ENCODE measurements at regions not wholly inside any gene's neighbourhood (a gene's known extent, or its start where the extent isn't known, plus 50 kb on each side); places are given as distances from the start of the nearest gene placed in this dataset.

DNA sequence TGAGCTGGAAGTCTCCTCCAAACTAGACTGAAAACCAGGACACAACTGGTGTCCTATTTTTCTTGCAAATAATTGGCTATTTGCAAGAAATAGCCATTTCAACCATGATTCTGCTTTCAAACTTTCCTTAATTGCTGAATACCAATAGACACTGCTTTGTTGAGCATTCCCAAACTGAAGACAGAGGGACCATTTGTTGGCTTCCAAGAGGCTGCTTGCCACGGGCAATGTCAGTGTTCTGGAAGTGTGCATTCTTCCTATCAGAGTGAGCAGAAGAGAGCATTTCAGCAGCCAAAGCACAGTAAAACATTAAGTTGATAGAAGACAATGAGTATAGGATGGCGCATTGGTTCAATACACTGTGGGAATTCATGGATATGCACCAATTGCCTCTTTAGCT is 360.5 kb upstream of the RGPD4 start:
- intact Hi-C loops (cut with DNase I; ENCODE audit: low total_unique reads) = no loop called here
- DNase-seq (no peak), ATAC-seq (no peak)
- no peaks in the 10 kb centered on the region for H3K4me1 ChIP-seq
- no peak for TF ChIP-seq POLR2A (IDR thresholded peaks at IDR 0.05)
- TF ChIP-seq, protein P1, sequence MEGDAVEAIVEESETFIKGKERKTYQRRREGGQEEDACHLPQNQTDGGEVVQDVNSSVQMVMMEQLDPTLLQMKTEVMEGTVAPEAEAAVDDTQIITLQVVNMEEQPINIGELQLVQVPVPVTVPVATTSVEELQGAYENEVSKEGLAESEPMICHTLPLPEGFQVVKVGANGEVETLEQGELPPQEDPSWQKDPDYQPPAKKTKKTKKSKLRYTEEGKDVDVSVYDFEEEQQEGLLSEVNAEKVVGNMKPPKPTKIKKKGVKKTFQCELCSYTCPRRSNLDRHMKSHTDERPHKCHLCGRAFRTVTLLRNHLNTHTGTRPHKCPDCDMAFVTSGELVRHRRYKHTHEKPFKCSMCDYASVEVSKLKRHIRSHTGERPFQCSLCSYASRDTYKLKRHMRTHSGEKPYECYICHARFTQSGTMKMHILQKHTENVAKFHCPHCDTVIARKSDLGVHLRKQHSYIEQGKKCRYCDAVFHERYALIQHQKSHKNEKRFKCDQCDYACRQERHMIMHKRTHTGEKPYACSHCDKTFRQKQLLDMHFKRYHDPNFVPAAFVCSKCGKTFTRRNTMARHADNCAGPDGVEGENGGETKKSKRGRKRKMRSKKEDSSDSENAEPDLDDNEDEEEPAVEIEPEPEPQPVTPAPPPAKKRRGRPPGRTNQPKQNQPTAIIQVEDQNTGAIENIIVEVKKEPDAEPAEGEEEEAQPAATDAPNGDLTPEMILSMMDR (IDR thresholded peaks at IDR 0.05 in 4 of 5, conservative IDR thresholded peaks at IDR 0.05 in 1 of 5) = no peak
- H3K9me3 ChIP-seq = no peaks in the 10 kb centered on the region
- H3K36me3 ChIP-seq = no peaks in the 10 kb centered on the region
- no peak overlapping the region for H3K4me3 ChIP-seq
- in situ Hi-C loops (cut with MboI; ENCODE audit: low sequenced_read_pairs in 4 of 4) = no loop called here
- no peaks in the 10 kb centered on the region for H3K27me3 ChIP-seq
- no peak overlapping the region for H3K27ac ChIP-seq

- DNase-seq (no peak), ATAC-seq (no peak)
- TF ChIP-seq POLR2A (IDR thresholded peaks at IDR 0.05) = no peak
- TF ChIP-seq, protein P1 (IDR thresholded peaks at IDR 0.05 in 4 of 5, conservative IDR thresholded peaks at IDR 0.05 in 1 of 5) = no peak
- Histone ChIP-seq H3K4me1 (no peaks in the 10 kb centered on the region), H3K4me3 (no peak overlapping the region), H3K27me3 (no peaks in the 10 kb centered on the region), H3K27ac (no peak overlapping the region), H3K36me3 (no peaks in the 10 kb centered on the region), H3K9me3 (no peaks in the 10 kb centered on the region)
- intact Hi-C loops (cut with DNase I; ENCODE audit: low total_unique reads) = no loop called here
- in situ Hi-C loops (cut with MboI; ENCODE audit: low sequenced_read_pairs in 4 of 4) = no loop called here
Measured at GRCh38 chr2:107466984-107467773, 359.5 kb upstream of the RGPD4 start.

DNA sequence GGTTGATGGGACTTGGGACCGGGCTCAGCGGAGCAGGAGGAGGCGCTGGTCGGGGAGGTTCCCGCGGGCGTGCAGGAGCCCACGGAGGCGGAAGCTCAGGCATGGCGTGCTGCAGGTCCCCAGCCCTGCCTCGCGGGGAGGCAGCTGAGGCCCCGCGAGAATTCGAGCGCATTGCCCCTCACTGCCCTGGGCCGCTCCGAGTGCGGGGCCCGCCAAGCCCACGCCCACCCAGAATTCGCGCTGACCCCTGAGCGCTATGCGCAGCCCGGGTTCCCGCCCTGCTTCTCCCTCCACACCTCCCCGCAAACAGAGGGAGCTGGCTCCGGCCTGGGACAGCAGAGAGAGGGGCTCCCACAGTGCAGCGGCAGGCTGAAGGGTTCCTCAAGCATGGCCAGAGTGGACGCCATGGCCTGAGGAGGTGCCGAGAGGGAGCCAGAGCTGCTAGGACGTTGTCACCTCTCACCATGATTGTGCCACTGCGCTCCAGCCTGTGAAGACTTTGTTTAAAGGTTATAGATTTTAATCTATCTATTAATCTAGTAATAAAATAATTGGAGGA is 357.2 kb upstream of the RGPD4 start:
- no peak for DNase-seq

GRCh38 chr2:107473150-107473549 is 353.5 kb upstream of the RGPD4 start:
- H3K36me3 ChIP-seq = no peaks in the 10 kb centered on the region
- ATAC-seq = no peak
- intact Hi-C loops (cut with DNase I; ENCODE audit: low total_unique reads) = no loop called here
- in situ Hi-C loops (cut with MboI; ENCODE audit: low sequenced_read_pairs in 4 of 4) = no loop called here
- H3K9me3 ChIP-seq = peaks cover 0 to 2% (median 0%) of the 10 kb centered on the region in 3 donors
- no peak for DNase-seq
- no peak overlapping the region for H3K4me3 ChIP-seq
- H3K4me1 ChIP-seq = no peaks in the 10 kb centered on the region
- H3K27me3 ChIP-seq = no peaks in the 10 kb centered on the region
- H3K27ac ChIP-seq = no peak overlapping the region
- no peak for TF ChIP-seq POLR2A (IDR thresholded peaks at IDR 0.05)
- TF ChIP-seq, protein P1 (IDR thresholded peaks at IDR 0.05 in 4 of 5, conservative IDR thresholded peaks at IDR 0.05 in 1 of 5) = no peak

More for the DNA sequence above, 357.2 kb upstream of the RGPD4 start:
- no peak for ATAC-seq
- Histone ChIP-seq H3K27me3 (no peaks in the 10 kb centered on the region), H3K27ac (no peak overlapping the region), H3K4me1 (no peaks in the 10 kb centered on the region), H3K36me3 (no peaks in the 10 kb centered on the region), H3K9me3 (peaks cover 0 to 2% (median 0%) of the 10 kb centered on the region in 3 donors), H3K4me3 (no peak overlapping the region)
- no peak for TF ChIP-seq POLR2A (IDR thresholded peaks at IDR 0.05)
- TF ChIP-seq, protein P1 (IDR thresholded peaks at IDR 0.05 in 4 of 5, conservative IDR thresholded peaks at IDR 0.05 in 1 of 5) = no peak
- intact Hi-C loops (cut with DNase I; ENCODE audit: low total_unique reads) = no loop called here
- in situ Hi-C loops (cut with MboI; ENCODE audit: low sequenced_read_pairs in 4 of 4) = no loop called here

Measured in gastrocnemius medialis (tissue), 4 donors.